Ishikawa (cell line): ENCODE measurements at regions not wholly inside any gene's neighbourhood (a gene's known extent, or its start where the extent isn't known, plus 50 kb on each side); places are given as distances from the start of the nearest gene placed in this dataset.

Source experiments
- CEBPB ChIP-seq: IDR thresholded peaks from 2 replicates; pipeline ENCODE4 v1.6.1; 2012
- CREB1 ChIP-seq: IDR thresholded peaks from 2 replicates; pipeline ENCODE4 v1.6.1; 2012; ENCODE audit warnings: low read depth
- EGR1 ChIP-seq: IDR thresholded peaks from 2 replicates; pipeline ENCODE4 v1.6.1; 2012
- EP300 ChIP-seq: IDR thresholded peaks from 2 replicates; pipeline ENCODE4 v1.6.1; 2012; ENCODE audit warnings: borderline replicate concordance
- FOXM1 ChIP-seq: IDR thresholded peaks from 2 replicates; pipeline ENCODE4 v1.6.1; 2012; ENCODE audit warnings: low read depth, borderline replicate concordance
- MAX ChIP-seq: IDR thresholded peaks from 2 replicates; pipeline ENCODE4 v1.6.1; 2012
- NFIC ChIP-seq: IDR thresholded peaks from 2 replicates; pipeline ENCODE4 v1.6.1; 2012
- RAD21 ChIP-seq: IDR thresholded peaks from 2 replicates; pipeline ENCODE4 v1.6.1; 2012; ENCODE audit warnings: low read depth
- REST ChIP-seq: IDR thresholded peaks from 2 replicates; pipeline ENCODE4 v1.6.1; 2012; ENCODE audit warnings: low read depth, mild to moderate bottlenecking
- TAF1 ChIP-seq: IDR thresholded peaks from 2 replicates; pipeline ENCODE4 v1.6.1; 2012; ENCODE audit warnings: low read depth, mild to moderate bottlenecking
- TCF12 ChIP-seq: IDR thresholded peaks from 2 replicates; pipeline ENCODE4 v1.6.1; 2012; ENCODE audit warnings: low read depth
- TEAD4 ChIP-seq: IDR thresholded peaks from 2 replicates; pipeline ENCODE4 v1.6.1; 2012
- YY1 ChIP-seq: IDR thresholded peaks from 2 replicates; pipeline ENCODE4 v1.6.1; 2012; ENCODE audit warnings: low read depth
- ZBTB7A ChIP-seq: IDR thresholded peaks from 2 replicates; pipeline ENCODE4 v1.6.1; 2012; ENCODE audit warnings: low read depth
- TF ChIP-seq, protein P1 (sequence below): IDR thresholded peaks from 2 replicates; pipeline ENCODE4 v1.6.1; 2012

DNA sequence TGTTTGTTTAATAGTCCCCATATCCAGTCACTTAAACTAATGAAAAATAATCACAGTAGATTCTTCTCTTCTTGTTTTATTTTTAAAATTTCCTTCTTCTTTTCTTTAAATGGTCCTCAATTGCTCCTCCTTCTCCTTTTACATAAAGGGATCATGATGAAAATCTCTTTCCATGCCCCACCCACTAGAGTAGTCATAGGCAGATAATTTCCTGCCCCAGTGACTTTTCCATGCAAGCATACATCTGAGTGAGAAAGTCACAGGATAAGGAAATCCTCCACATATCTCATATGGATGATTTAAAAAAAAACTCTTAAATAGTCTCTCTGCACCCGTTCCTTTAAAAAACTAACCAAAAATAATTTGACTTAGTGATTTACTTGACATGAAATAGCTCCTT is 552.3 kb upstream of the SETBP1 start:
- TF ChIP-seq RAD21: no peak

DNA sequence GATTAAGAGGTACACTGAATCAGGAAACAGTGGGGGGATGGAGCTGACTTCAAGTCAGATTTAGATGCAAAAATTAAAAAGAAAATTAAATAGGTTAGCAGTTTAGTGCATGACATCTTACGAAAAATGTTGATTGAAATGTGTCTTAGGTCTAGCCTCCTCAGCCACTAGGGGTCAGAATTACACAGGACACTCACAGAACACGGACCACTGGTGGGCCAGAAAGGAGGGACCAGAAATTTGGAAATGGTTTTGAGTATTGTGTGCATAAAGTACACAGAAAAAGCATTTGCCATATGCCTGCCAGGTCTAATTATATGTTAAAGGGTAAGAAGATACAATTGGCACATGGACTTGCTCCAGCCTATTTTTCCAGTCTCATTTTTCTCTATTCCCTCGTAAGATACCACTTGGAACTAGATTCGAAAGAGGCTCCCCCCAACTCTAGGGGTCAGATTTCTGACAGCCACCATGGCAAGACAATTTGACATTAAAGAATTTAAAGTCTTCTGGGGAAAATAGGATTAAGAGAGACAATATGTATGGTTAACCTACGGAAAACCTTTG is 550.2 kb upstream of the SETBP1 start:
- TF ChIP-seq CREB1: no peak
- TF ChIP-seq RAD21: peak; percentile 90

- TF ChIP-seq CEBPB (no peak), TEAD4 (no peak), TAF1 (no peak), EGR1 (no peak), CREB1 (no peak), REST (no peak), ZBTB7A (no peak), NFIC (no peak), EP300 (no peak), TCF12 (no peak), FOXM1 (no peak), YY1 (no peak), MAX (no peak), RAD21 (no peak)
- TF ChIP-seq, protein P1, sequence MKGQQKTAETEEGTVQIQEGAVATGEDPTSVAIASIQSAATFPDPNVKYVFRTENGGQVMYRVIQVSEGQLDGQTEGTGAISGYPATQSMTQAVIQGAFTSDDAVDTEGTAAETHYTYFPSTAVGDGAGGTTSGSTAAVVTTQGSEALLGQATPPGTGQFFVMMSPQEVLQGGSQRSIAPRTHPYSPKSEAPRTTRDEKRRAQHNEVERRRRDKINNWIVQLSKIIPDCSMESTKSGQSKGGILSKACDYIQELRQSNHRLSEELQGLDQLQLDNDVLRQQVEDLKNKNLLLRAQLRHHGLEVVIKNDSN: no peak
Observed at GRCh38 chr18:44133483-44133882, 547.2 kb upstream of the SETBP1 start.

DNA sequence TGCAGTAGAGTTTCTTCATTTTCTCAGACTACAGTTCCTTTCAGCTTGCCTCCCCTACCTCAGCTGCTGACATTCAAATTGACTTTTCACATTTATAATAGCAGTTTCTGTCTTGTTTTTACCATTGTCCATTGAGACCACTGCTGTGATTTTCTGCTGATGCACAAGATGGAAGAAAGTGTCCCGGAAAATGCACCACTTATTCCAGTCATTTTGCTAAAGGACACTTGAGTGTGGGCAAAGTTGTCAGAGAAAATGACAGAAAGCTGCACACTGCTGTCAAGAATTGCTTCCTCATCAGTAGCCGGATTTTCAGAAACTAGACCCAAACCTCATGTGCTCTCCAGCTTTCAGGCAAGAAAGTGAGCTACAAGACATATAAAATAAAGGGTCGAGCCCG is 546.2 kb upstream of the SETBP1 start:
- no peak for TF ChIP-seq TEAD4
- TF ChIP-seq CREB1: no peak
- no peak for TF ChIP-seq REST
- TF ChIP-seq FOXM1: no peak
- no peak for TF ChIP-seq CEBPB
- no peak for TF ChIP-seq TCF12
- TF ChIP-seq RAD21: no peak
- no peak for TF ChIP-seq ZBTB7A
- TF ChIP-seq EP300: no peak
- TF ChIP-seq TAF1: no peak
- TF ChIP-seq EGR1: no peak
- TF ChIP-seq, protein P1: no peak
- TF ChIP-seq NFIC: no peak

- TF ChIP-seq TEAD4 (no peak), YY1 (no peak), ZBTB7A (no peak), TAF1 (no peak), CEBPB (no peak), NFIC (no peak), EGR1 (no peak)
Observed at GRCh38 chr18:44135741-44136140, 544.9 kb upstream of the SETBP1 start.

GRCh38 chr18:44136326-44136725 is 544.4 kb upstream of the SETBP1 start:
- TF ChIP-seq CEBPB: no peak
- TF ChIP-seq CREB1: no peak
- no peak for TF ChIP-seq YY1
- TF ChIP-seq NFIC: no peak
- TF ChIP-seq FOXM1: no peak
- TF ChIP-seq, protein P1: no peak
- TF ChIP-seq MAX: no peak
- TF ChIP-seq RAD21: no peak
- TF ChIP-seq TCF12: no peak
- TF ChIP-seq REST: no peak
- no peak for TF ChIP-seq TEAD4
- TF ChIP-seq EGR1: no peak
- TF ChIP-seq TAF1: no peak
- TF ChIP-seq EP300: no peak
- no peak for TF ChIP-seq ZBTB7A
